HCT116 (cell line): ENCODE measurements at regions not wholly inside any gene's neighbourhood (a gene's known extent, or its start where the extent isn't known, plus 50 kb on each side); places are given as distances from the start of the nearest gene placed in this dataset.

Source experiments
- CEBPB ChIP-seq: IDR thresholded peaks from 2 replicates; pipeline ENCODE4 v1.6.1; 2012; ENCODE audit warnings: low read depth
- ELF1 ChIP-seq: IDR thresholded peaks from 2 replicates; pipeline ENCODE4 v1.6.1; 2012; ENCODE audit warnings: low read depth, borderline replicate concordance
- EZH2 ChIP-seq: fragments of 200-600 bp; sonication (generic); IDR thresholded peaks from 2 replicates; pipeline ENCODE4 v1.6.1; 2017; ENCODE audit warnings: antibody characterized with exemption, mixed run types
- EZH2phosphoT487 ChIP-seq: fragments of 200-600 bp; IDR thresholded peaks from 2 replicates; pipeline ENCODE4 v1.6.1; 2018; ENCODE audit warnings: antibody characterized with exemption, borderline replicate concordance
- JUND ChIP-seq: IDR thresholded peaks from 2 replicates; pipeline ENCODE4 v1.6.1; 2012
- POLR2A ChIP-seq: IDR thresholded peaks from 2 replicates; pipeline ENCODE4 v1.7.0; 2011; ENCODE audit warnings: borderline replicate concordance; ENCODE audit not compliant: insufficient read depth, insufficient read length; ENCODE audit errors: extremely low read depth
- POLR2AphosphoS5 ChIP-seq: IDR thresholded peaks from 2 replicates; pipeline ENCODE4 v1.6.1; 2011; ENCODE audit warnings: mild to moderate bottlenecking, low read depth, low read length, moderate library complexity
- SIN3A ChIP-seq: IDR thresholded peaks from 2 replicates; pipeline ENCODE4 v1.6.1; 2012; ENCODE audit warnings: low read depth
- YY1 ChIP-seq: IDR thresholded peaks from 2 replicates; pipeline ENCODE4 v1.6.1; 2011; ENCODE audit warnings: low read length, low read depth, moderate library complexity, mild to moderate bottlenecking; ENCODE audit not compliant: insufficient replicate concordance; ENCODE audit errors: extremely low read depth
- ZFX ChIP-seq: fragments of 450-650 bp; IDR thresholded peaks from 2 replicates; pipeline ENCODE4 v1.6.1; 2017
- ZNF274 ChIP-seq: fragments of 200-500 bp; sonication (Bioruptor generic); IDR thresholded peaks from 2 replicates; pipeline ENCODE4 v1.6.1; 2014; ENCODE audit warnings: mild to moderate bottlenecking, low read depth, low read length, inconsistent platforms
- TF ChIP-seq, protein P1 (sequence below), 3 experiments: fragments of 200-600 bp in 1 of 3; sonication (generic) in 1 of 3; IDR thresholded peaks in 2 of 3; conservative IDR thresholded peaks in 1 of 3; 2 replicates each; pipeline ENCODE4 v1.5.1; 2012 to 2017; ENCODE audit warnings: low read depth in 2 of 3, low read length in 2 of 3, antibody characterized with exemption in 1 of 3, borderline replicate concordance in 1 of 3, control low read depth in 1 of 3, mild to moderate bottlenecking in 1 of 3, mixed read lengths in 1 of 3, mixed run types in 1 of 3, moderate library complexity in 1 of 3; ENCODE audit not compliant: insufficient read depth in 1 of 3
- TF ChIP-seq, protein P2 (sequence below): IDR thresholded peaks from 2 replicates; pipeline ENCODE4 v1.6.1; 2012; ENCODE audit warnings: low read depth
- TF ChIP-seq, protein P3 (sequence below): IDR thresholded peaks from 2 replicates; pipeline ENCODE4 v1.6.1; 2012

DNA sequence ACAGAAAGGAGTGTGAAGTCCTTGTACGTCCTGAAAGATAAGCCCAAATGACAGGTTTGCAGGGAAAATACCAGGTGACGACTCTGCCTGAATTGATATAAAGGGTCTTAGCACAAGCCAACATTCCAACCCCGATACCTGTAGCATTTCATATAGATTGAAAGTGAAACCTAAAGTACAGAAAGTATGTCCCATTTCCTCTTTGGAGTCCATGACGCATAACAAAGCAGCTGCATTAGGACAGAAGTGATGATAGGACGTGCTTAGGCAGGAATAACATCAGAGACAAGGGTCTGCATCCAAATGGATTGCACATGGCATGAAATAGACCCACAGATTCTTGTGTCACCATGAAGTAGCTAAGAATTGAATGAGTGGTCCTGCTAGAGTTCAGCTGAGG, 187.0 kb upstream of the ROBO1 start:
- TF ChIP-seq POLR2A: no peak
- no peak for TF ChIP-seq YY1
- TF ChIP-seq, protein P1, sequence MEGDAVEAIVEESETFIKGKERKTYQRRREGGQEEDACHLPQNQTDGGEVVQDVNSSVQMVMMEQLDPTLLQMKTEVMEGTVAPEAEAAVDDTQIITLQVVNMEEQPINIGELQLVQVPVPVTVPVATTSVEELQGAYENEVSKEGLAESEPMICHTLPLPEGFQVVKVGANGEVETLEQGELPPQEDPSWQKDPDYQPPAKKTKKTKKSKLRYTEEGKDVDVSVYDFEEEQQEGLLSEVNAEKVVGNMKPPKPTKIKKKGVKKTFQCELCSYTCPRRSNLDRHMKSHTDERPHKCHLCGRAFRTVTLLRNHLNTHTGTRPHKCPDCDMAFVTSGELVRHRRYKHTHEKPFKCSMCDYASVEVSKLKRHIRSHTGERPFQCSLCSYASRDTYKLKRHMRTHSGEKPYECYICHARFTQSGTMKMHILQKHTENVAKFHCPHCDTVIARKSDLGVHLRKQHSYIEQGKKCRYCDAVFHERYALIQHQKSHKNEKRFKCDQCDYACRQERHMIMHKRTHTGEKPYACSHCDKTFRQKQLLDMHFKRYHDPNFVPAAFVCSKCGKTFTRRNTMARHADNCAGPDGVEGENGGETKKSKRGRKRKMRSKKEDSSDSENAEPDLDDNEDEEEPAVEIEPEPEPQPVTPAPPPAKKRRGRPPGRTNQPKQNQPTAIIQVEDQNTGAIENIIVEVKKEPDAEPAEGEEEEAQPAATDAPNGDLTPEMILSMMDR (IDR thresholded peaks at IDR 0.05 in 2 of 3, conservative IDR thresholded peaks at IDR 0.05 in 1 of 3; ENCODE audit: borderline replicate concordance in 1 of 3, insufficient read depth in 1 of 3, low read depth in 2 of 3, low read length in 2 of 3): no peak
- no peak for TF ChIP-seq CEBPB
- TF ChIP-seq EZH2: no peak
- TF ChIP-seq, protein P2, sequence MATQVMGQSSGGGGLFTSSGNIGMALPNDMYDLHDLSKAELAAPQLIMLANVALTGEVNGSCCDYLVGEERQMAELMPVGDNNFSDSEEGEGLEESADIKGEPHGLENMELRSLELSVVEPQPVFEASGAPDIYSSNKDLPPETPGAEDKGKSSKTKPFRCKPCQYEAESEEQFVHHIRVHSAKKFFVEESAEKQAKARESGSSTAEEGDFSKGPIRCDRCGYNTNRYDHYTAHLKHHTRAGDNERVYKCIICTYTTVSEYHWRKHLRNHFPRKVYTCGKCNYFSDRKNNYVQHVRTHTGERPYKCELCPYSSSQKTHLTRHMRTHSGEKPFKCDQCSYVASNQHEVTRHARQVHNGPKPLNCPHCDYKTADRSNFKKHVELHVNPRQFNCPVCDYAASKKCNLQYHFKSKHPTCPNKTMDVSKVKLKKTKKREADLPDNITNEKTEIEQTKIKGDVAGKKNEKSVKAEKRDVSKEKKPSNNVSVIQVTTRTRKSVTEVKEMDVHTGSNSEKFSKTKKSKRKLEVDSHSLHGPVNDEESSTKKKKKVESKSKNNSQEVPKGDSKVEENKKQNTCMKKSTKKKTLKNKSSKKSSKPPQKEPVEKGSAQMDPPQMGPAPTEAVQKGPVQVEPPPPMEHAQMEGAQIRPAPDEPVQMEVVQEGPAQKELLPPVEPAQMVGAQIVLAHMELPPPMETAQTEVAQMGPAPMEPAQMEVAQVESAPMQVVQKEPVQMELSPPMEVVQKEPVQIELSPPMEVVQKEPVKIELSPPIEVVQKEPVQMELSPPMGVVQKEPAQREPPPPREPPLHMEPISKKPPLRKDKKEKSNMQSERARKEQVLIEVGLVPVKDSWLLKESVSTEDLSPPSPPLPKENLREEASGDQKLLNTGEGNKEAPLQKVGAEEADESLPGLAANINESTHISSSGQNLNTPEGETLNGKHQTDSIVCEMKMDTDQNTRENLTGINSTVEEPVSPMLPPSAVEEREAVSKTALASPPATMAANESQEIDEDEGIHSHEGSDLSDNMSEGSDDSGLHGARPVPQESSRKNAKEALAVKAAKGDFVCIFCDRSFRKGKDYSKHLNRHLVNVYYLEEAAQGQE: no peak
- no peak for TF ChIP-seq POLR2AphosphoS5
- no peak for TF ChIP-seq ZNF274
- no peak for TF ChIP-seq ELF1
- no peak for TF ChIP-seq EZH2phosphoT487
- TF ChIP-seq, protein P3, sequence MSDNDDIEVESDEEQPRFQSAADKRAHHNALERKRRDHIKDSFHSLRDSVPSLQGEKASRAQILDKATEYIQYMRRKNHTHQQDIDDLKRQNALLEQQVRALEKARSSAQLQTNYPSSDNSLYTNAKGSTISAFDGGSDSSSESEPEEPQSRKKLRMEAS: no peak
- TF ChIP-seq JUND: no peak
- no peak for TF ChIP-seq SIN3A
- TF ChIP-seq ZFX: no peak
